ENCODE measurements at regions not wholly inside any gene's neighbourhood (a gene's known extent, or its start where the extent isn't known, plus 50 kb on each side); places are given as distances from the start of the nearest gene placed in this dataset.

- no peak for DNase-seq (ENCODE audit: extremely low read depth, low read depth)
- H3K4me3 ChIP-seq (replicated peaks; ENCODE audit: low read depth, low read length): no peak overlapping the region
- no peak for TF ChIP-seq CTCF (IDR thresholded peaks at IDR 0.05; ENCODE audit: low read depth, low read length, missing control alignments)
These were observed 148.9 kb upstream of the MEIS2 start for GRCh38 chr15:37249249-37249648.

- H3K4me3 ChIP-seq (replicated peaks; ENCODE audit: low read depth, low read length): no peak overlapping the region
- TF ChIP-seq CTCF (IDR thresholded peaks at IDR 0.05; ENCODE audit: low read depth, low read length, missing control alignments): no peak
- DNase-seq (ENCODE audit: extremely low read depth, low read depth): no peak
These were observed 152.2 kb upstream of the MEIS2 start for GRCh38 chr15:37252530-37252929.

GRCh38 chr15:37253877-37254276 is 153.5 kb upstream of the MEIS2 start:
- no peak for TF ChIP-seq CTCF (IDR thresholded peaks at IDR 0.05; ENCODE audit: low read depth, low read length, missing control alignments)
- no peak for DNase-seq (ENCODE audit: extremely low read depth, low read depth)
- H3K4me3 ChIP-seq (replicated peaks; ENCODE audit: low read depth, low read length): no peak overlapping the region

- no peak overlapping the region for H3K4me3 ChIP-seq (replicated peaks; ENCODE audit: low read depth, low read length)
- TF ChIP-seq CTCF (IDR thresholded peaks at IDR 0.05; ENCODE audit: low read depth, low read length, missing control alignments): no peak
- no peak for DNase-seq (ENCODE audit: extremely low read depth, low read depth)
These were observed 159.9 kb upstream of the MEIS2 start for GRCh38 chr15:37260255-37260654.

- H3K4me3 ChIP-seq (replicated peaks; ENCODE audit: low read depth, low read length): no peak overlapping the region
- DNase-seq (ENCODE audit: extremely low read depth, low read depth): no peak
- TF ChIP-seq CTCF (IDR thresholded peaks at IDR 0.05; ENCODE audit: low read depth, low read length, missing control alignments): no peak
These were observed 161.3 kb upstream of the MEIS2 start for GRCh38 chr15:37261685-37262084.

GRCh38 chr15:37262922-37263608 is 162.7 kb upstream of the MEIS2 start:
- DNase-seq (ENCODE audit: extremely low read depth, low read depth): no peak
- TF ChIP-seq CTCF (IDR thresholded peaks at IDR 0.05; ENCODE audit: low read depth, low read length, missing control alignments): no peak
- H3K4me3 ChIP-seq (replicated peaks; ENCODE audit: low read depth, low read length): no peak overlapping the region
